ENCODE measurements at regions not wholly inside any gene's neighbourhood (a gene's known extent, or its start where the extent isn't known, plus 50 kb on each side); places are given as distances from the start of the nearest gene placed in this dataset.

DNA sequence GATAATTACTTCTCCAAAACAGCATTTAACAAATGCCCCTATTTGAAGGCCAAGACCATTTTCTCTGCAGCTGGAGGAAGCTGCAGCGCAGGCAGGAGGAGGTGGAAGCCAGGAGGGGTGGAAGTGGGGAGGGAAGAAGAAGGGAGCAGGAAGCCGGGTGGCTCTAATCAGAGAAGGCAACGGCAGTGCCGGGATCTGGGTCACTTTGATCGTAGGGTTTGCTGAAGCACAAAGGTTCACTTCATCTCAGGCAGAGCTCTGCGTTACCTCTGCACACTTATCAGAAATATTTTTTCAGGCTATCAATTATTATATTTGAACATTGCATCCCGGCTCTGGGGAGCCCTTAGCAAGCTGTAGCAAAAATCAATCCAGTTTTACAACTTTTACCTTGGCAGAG is 315.8 kb upstream of the POU3F3 start:
- no peak for DNase-seq (ENCODE audit: low read depth)

DNA sequence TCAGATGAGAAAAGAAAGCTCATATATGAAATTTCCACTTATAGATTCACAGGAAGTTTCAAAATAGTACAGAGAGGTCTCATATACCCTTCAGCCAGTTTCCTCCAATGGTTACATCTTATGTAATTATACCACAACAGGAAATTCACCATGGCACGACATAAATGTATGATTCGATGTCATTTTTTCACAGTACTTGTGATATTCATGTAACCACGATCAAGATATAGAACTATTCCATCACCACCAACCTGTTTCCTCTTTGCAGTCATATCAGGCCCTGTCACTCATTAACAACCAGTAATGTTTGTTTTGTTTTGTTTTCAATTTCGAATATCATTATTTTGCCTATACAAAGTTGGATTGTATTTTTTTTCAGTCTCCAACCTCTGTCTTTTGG is 314.3 kb upstream of the POU3F3 start:
- no peak for DNase-seq (ENCODE audit: low read depth)

DNA sequence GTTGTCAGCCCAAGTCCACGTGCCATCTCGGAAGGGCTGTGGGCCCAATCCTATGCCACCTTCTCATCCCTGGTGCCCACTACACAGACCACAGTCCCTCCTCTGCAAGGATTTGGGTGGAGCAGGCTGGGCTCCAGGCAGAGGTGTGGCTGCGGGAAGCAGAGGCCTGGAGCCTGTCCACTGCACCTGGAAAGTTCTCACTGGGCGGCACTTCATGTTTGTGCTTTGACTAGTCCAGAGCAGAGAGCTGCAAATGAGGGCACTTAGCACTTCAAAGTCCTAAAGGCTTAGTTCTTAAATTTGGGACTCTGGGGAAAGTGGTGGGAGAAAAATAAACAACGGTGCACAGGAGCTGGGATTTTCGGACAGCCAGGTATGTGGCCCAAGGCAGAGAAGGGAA is 308.9 kb upstream of the POU3F3 start:
- DNase-seq (ENCODE audit: low read depth), result no peak

DNA sequence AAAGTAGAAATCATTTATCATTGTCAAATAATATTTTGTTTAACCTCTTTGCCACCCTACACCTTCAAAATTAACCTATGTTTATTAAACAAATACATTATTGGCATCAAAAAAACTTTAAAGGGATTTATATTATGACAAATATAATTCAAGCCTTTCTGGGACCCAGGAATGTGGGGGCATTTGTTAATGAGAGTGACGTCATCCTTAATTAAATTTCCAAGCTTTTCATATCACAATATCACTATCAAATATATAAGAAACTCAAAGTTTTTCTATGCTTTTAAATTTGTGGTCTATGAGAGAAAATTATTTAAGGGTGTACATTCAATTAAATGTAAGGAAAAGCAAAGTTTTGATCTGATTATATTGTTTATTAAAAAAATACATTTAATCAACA is 307.4 kb upstream of the POU3F3 start:
- no peak for DNase-seq (ENCODE audit: low read depth)

DNA sequence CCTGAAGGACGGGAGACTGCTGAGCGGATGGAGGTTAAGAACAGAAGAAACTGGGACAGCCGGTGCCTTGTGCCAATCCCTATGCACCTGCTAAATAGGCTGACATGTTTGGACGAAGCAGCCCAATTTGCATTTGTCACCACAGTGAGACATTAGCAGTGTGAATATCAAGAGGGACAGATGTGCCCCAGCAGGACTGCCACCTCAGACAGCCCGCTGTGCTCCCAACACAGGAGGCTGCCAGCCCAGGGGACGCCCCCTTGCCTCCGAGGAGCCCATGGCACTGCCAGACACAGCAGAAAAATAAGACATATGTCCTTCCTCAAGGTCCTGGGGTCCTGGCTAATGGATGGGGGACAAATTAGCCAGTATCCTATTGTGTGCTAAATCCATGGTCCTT is 306.7 kb upstream of the POU3F3 start:
- no peak for DNase-seq (ENCODE audit: low read depth)

DNA sequence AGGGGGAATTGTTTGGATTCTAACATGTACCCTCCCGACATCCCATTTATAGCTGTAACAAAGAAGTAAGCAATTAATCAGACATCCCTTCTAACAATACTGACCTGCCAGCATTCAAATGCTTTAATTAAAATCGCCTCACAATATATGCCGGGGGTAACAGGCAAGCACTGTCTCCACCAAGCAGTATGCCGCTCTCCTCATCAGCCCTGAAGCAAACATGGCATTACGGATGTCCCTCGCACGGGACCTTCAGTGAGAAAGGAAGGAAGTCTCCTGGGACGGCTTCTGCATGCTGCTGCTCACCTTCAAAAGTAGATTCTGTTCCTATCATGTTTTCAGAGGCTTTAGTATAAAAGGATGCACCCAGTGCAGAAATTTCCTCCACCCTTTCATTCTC is 292.7 kb upstream of the POU3F3 start:
- DNase-seq (ENCODE audit: low read depth), result no peak

DNA sequence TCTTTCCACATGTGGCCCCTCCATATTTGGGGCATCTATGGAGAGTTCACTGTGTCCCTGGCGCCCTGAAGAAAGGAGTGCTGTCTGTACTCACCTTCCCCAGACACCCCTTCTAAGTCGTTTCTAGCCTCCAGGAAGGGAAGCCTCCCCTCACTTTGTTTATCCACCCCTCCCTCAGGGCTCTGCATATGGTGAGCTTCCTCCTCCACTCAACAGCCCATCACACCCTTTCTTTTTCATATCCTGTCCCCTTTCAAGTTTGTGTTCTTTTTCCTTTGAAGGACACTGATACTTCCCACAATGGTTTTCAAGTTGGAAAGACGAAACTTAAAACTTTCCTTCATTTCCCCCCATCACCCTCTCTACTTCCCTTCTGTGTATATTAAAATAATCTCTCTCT is 291.4 kb upstream of the POU3F3 start:
- DNase-seq (ENCODE audit: low read depth), result no peak

DNA sequence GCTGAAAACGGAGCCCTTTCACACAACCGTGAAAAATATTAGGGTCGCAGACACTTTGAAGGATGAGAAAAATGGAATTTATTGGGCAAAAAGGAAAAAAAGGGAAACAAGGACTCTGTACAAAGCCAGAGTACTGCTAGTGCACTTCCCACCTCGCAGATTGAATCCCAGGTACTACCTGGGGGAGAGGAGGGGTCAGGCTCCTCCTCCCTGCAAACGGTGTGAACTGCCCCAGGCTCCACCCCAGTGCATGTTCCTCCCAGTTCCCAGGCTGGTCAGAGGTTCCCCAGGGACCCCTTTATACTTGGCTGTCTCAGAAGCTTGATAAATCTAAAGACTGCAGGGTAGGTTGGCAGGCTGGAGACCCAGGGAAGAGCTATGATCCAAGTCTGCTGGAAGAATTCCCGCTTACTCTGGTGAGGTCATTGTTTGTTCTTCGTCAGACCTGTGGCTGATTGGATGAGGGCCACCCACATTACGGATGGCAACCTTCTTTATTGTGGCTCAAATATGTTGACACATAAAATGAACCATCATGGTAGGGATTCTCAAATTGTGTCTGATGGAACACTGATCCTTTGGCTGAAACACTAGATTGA is 290.4 kb upstream of the POU3F3 start:
- DNase-seq (ENCODE audit: low read depth), result no peak

DNA sequence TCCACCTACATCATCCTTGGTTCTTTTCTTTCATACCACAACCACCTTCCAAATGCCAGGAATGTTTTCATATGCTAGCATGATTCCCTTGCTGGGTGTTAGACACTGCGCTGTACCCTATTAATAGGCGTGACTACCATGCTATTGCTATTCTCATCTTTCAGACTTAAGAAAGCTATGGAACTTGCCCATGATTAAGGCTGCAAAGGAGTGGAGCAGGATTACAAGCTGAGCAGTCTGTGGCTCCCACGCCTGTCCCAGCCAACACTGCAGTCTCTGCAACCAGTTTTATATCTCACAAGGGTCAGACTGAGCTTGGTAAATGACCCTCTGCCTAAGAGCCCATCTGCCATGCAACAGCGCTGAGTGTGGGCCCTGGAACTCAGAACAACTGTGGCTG is 285.7 kb upstream of the POU3F3 start:
- no peak for DNase-seq (ENCODE audit: low read depth)

DNA sequence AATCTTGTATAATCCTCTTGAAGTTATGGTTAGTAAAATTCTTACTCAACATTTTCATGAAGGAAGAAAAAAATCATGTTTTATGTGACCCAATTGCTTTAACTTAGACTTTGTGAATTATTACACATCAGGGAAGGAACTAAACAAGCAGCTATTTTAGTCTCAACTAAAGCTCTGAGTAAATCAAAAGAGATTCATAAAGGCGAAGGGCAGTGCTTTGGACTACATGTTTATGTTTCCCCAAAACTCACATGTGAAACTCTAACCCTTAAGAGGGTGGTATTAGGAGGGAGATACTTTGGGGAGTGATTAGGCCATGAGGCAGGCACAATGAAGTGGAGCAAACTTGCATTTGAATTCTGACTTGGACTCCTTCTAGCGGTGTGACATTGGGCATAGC is 283.7 kb upstream of the POU3F3 start:
- no peak for DNase-seq (ENCODE audit: low read depth)

DNA sequence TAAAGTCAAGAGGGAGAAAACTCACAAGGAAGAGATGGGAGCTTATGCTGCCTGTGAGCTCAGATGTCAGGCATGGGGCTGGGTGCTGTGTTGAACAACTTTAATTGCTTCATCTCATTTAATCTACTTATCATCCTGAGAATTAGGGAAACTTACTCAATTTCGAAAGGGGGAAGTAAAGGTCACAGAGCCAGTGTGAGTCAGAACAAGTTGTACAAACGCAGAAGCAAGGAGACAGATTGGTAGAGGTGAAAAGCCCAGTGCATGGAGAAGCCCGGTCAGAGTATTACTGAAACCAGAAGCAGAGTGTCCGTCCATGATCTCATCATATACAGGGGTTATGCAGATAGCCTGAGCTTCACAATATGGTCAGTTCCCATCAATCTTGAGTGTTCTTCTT is 281.1 kb upstream of the POU3F3 start:
- DNase-seq (ENCODE audit: low read depth), result no peak

DNA sequence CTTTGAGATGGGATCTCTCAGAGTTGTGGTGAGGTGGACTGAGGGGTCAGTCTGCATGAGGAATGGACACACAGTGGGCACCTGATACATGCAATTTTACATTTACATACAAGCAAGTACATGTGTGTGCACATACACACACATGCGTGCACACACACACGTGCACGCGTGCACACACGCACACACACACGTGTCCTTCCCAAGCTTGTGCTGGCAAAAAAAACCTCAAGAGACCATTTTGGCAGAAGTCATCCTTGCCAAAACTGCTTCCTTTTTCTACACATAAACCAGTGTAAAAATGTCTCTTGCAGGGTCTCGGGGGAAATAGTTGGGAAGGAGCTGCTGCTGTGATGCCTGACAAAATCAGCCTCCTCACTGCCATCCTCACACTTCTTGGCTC is 279.5 kb upstream of the POU3F3 start:
- no peak for DNase-seq (ENCODE audit: low read depth)

DNA sequence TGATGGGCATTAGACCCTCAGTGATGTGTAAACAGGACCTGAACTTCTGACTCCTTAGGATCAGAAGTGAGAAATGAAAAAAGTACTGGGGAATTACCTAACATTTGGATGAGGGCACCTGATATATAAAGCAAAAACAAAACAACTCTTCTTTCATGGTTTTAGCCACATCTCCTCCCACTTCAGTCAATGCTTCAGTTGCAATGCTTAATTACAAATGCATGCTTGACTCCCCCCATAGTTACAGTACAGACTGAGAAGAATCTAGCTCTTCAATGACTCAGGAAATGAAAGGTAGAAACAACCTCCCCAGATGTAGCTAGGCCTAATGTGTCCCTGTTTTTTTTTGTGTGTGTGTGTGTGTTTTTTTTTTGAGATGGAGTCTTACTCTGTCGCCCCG is 276.8 kb upstream of the POU3F3 start:
- DNase-seq (ENCODE audit: low read depth), result no peak

DNA sequence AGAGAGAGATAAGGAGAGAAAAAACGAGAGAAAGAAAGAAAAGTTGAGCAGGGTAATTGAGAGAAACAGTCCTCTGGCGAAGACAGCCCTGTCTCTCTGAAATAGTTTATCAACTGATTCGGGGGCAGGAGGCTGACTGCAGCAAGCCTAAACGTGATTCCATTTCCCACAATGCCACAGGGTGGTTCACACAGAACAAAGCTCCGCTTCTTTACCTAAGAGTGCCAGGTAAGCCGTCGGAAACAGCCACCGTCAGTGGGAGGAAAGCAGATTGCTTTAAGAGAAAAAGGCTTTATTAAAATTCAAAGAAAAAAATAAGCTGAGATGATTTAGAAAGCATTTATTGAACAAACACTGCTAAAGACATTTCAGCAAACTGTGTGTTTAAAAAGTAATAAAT is 271.4 kb upstream of the POU3F3 start:
- no peak for DNase-seq (ENCODE audit: low read depth)

DNA sequence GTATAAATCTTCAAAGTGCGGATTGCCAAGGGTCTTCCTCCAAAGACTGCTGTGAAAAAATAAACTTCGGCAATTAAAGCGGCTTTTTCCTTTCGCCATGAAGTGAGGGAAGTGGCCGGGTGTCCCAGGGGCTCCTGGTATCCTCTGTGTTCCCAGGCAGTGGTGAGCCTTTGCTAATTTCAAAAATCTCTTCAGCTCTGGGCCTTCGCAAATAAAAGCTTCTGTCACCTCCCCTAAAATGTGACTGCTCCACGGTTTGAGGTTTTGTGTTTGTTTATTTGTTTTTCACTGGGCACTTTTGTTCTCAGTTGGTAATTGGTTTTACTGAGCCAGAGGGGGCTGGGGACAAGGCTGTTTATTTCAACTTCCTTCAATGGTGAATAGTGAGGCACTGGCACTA is 270.1 kb upstream of the POU3F3 start:
- DNase-seq (ENCODE audit: low read depth), result no peak

DNA sequence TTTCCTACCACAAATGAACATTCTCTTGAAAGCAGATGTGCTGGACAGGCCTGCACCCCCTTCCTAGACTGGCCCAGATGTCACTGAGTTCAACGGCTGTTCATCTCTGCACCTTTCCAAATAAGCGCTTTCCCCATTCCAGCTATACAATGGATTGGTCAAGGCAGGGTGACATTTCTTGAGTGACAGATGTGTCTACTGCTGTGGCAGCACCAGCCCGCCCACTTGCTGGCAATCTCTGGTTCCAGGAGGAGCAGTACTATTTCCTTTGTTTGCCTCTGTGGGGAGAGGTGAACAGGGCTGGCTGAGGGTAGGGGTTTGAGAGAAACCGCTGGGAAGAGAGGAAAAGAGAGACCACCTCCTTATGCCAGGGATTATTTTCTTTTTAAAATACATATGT is 269.5 kb upstream of the POU3F3 start:
- DNase-seq (ENCODE audit: low read depth), result no peak

DNA sequence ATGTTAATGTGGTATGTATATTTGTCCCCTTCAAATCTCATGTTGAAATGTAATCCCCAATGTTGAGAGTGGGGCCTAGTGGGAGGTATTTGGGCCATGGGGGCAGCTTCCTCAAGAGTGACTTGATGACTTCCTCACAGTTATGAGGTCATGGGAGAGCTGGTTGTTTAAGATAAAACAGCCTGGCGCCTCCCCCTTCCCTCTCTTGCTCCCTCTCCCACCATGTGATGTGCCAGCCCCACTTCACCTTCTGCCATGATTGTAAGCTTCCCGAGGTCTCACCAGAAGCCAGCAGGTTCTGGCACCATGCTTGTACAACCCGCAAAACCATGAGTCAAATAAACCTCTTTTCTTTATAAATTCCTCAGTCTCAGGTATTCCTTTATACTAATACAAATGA is 258.3 kb upstream of the POU3F3 start:
- no peak for DNase-seq (ENCODE audit: low read depth)

DNA sequence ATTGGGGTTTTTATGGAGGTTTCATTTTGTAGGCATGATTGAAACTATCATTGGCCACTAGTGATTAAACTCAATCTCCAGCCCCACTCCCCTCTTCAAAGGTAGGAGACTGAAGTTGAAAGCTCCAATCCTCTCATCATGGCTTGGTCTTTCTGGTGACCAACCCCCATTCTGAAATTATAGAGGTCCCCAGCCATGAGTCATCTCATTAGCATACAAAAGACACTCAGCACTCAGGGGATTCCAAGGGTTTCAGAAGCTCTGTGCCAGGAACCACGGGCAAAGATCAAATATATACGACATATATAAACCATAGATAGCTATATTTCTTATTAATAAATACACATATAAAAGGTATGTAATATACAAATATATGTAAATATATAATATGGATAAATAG is 256.0 kb upstream of the POU3F3 start:
- no peak for DNase-seq (ENCODE audit: low read depth)

DNA sequence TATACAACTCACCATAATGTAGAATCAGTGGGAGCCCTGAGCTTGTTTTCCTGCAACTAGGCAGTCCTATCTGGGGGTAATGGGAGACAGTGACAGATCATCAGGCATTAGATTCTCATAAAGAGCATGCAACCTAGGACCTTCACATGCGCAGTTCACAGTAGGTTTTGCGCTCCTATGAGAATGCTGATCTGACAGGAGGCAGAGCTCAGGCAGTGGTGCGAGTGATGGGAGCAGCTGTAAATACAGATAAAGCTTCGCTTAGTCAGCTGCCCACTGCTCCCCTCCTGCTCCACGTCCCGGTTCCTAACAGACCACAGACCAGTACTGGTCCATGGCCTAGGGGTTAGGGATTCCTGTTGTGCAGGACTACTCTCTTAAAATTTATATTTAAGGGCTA is 255.3 kb upstream of the POU3F3 start:
- no peak for DNase-seq (ENCODE audit: low read depth)

DNA sequence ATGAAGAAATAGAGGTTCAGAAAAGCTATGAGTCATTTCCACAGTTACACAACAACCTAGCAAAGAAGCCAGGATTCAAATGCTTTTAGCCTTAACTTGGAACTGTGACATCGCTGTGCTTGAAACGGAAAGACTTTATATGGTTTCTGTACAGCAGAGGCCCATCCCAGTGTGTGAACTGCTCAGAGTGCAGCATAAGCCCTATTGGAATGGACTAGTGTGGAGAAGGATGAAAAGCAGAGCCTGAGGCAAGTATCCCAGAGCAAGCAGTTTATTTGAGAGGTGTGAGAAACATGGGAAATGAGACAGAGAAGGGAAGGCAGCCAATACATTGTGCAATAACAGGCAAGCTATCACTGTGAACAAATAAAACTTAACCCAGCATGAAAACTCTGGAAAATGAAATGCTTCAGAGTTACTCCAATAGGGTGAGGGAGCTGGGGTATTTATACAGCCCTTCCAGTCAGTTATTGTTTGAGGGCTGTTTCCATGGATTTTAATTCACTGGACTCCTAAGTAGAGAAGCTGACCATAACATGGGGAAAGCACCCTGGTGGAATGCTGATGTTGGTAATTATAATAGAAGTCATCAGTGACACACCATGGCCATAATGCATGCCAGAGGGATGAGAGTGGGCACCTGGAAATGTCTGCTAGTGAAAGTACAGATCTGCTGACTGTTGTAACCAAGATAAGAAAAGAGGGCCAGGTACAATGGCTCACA is 254.0 kb upstream of the POU3F3 start:
- peak; percentile 0 for DNase-seq (ENCODE audit: low read depth)

DNA sequence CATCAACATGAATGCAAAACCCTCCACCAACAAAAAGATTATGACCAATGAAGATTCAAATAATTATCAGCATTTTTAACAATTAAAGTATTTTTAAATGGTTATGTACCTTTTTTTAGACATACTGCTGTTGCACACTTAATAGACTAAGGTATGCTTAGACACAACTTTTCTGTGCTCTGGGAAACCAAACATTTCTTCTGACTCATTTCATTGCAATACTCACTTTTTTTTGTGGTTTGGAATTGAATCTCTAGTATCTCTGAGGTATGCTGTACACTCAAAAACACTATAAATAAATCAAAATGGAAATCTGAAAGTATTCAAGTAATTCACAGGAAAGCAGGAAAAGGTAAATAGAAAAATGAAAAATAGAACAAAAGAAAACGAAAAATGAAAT is 247.9 kb upstream of the POU3F3 start:
- no peak for DNase-seq (ENCODE audit: low read depth)

DNA sequence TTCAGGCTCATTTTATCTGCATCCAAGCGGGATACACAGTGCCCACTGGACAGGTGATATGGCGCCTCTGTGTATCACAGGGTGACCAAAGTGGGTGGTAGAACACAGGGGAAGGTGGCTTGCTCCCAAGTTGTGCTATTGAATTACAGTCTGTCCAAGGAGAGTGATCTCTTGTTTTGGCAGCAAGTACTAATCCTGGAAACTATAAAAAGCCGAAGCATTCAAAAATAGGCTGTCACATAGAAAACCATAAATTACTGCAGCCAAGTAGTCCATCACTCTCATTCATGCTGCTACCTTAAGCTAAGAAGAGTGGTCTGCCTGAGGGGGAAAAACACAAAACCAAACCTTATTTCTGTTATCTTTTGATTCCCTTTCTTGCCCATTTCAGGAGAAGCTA is 237.1 kb upstream of the POU3F3 start:
- DNase-seq (ENCODE audit: low read depth), result no peak

DNA sequence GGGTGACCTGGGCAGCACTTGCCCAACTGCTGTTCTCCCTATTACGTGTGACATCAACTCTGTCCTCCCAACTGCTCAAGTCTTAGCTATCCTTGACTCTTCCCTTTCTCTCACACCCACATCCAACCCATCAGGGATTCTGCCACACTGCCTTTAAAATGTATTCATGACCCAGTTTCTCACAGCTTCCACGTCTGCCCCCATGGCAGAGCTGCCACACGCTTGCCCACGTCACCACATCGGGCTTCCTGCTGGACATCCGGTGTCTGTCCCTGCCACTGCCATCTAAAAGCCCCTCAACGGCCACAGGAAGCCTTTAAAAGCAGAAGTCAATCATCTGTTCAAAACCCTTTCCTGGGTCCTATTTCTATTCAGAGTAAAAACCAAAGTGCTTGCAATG is 233.1 kb upstream of the POU3F3 start:
- DNase-seq (ENCODE audit: low read depth), result no peak

DNA sequence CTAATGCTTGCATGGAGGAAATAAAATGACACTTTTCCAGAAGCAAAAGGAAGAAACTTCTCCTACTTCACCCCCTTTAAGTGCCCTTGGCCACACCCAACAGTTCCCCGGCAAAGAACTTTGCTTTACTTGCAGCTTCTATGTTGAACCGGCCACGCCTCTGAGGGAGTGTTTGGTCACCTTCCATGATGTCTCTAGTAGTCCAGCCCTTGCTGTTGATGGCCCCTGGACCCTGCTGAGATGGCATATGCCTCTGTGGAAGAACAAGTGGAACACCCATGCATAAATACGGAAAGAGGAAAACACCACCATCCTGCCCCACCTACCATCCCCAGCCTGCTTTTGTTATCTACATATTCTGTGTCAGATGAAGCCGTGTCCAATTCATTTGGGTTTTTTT is 218.3 kb upstream of the POU3F3 start:
- DNase-seq (ENCODE audit: low read depth), result no peak

Data from ELR (cell line).